ENCODE measurements at regions not wholly inside any gene's neighbourhood (a gene's known extent, or its start where the extent isn't known, plus 50 kb on each side); places are given as distances from the start of the nearest gene placed in this dataset.
A peak's percentile ranks its signal among the peaks of the same experiment; 100 is the strongest.
"Not testable (repeated sequence)": the region's sequence is repeated elsewhere in the genome, so short reads cannot be mapped to it uniquely, and the experiment has no call there.

DNA sequence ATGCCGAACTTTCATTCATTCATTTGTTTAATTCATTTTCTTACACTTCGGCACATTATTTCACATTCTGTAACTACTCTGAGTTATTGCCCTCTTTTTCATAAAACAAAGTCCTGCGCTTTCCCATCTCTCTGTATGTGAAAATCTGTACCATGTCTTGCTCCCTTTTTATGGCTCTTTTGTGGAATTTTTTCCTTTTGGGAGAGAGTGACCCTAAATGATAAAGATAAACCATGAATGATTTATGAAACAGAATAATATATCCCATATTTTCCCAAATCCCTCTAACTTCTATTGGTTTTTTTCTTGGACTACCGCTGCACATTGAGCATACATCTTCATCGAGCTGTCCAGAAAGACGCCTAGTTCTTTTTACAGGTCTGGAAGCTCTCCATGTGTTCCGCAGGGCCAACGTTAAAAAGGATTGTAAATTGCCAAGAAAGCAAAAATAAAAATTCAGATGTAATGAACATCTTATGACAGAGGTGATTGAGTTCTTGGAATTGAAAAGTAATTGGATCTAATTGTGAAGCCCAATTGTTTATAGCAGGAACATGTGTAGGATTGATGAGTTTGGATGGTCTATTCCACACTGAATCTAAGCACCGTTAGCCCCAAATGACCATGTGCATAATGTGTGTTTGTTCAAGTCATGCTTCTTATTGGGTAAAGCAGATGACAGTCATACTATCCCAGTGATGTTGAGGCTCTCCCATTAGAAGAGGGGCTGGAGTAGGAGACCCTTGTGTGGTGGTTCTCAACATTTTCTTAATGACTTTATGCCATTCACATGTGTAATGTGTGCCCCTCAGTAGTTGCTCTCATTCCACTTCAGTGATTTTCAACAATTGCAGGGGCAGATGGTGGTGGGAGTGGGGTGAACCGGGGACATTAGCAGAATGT lies 378.9 kb downstream of the DLEU7 start:
- DNase-seq = no peak

GRCh38 chr13:50466456-50466855 lies 377.0 kb downstream of the DLEU7 start:
- DNase-seq = peak; percentile 69

DNA sequence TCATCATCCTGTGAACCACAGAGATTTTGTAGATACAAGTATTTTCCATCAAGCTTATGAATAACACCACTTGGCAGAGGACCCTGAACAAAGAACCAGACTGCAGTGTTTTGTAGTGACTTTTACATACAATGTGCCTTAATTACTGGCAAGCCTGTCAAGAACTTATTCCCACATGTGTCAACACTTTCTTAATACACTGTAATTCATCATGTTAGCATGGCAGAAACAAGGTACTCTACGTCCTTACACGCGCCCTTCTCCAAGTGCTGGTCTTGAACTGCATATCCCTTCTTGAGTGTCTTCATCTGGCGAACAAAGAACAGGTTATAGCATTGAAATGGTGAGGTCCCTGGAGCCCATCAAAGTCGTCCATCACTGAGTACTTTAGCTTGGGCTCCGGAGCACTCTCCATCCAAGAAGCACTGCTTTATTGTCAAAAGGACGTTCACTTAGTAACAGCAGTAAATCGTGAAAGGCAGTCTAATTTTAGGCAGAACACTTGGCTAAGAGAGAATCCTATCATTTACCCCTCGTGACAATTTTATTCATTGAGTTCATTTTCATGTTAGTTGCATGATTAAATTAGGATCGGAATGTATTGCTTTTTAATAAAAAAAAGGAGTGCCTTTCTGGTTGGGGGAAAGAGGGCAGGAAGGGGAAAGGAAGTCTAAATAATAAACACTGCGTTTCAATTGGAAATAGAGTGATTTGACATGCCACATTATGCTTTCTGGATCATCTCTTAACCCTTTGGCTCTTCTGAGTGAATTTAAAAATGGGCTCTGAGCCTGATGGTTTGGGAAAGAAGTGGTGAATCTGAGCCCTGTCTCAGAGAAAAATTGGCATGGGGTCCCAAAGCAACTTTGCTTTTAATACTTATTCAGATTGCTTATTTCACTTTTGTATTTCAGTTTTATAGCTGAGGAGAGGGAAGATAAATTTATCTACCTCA lies 376.1 kb downstream of the DLEU7 start:
- peak; percentile 72 for DNase-seq

DNA sequence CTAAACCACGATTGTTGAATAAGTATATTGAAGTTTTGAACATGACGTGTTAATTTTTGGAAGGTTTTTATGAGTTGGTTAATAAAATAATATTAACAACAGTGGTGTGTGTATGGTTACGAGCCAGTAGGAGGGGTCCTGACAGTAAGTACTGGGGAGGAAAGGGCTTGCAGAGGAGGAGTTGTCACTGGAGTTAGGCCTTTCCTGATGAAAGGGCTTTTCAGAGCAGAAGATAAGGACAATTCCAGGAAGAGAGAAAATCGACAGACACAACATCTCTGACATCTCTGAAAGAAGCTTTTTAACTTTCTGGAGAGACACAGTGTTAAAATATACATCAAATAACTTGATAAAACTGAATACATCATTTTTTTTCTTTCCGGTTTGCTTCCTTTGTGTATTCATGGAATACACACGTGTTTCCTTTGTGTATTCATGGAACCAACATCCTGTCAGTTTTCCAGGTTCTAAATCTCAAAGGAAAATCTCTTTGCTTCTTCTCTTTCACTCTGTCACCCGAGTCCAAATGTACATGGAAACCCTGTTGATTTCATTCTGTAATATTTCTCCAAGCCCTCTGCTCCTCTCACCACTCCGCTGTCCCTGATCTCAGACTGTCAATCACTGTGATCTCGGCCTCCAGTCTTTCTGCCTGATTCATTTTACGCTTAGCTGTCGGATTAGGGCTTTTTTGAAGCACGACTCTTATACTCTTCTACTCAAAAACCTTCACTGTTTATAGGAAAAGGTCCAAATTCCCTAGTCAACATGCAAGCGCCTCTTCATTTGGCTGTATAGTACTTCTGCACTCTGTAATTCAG lies 374.4 kb downstream of the DLEU7 start:
- no peak for DNase-seq

- not testable (repeated sequence) for DNase-seq
These were observed 370.4 kb downstream of the DLEU7 start for GRCh38 chr13:50473050-50473449.

DNA sequence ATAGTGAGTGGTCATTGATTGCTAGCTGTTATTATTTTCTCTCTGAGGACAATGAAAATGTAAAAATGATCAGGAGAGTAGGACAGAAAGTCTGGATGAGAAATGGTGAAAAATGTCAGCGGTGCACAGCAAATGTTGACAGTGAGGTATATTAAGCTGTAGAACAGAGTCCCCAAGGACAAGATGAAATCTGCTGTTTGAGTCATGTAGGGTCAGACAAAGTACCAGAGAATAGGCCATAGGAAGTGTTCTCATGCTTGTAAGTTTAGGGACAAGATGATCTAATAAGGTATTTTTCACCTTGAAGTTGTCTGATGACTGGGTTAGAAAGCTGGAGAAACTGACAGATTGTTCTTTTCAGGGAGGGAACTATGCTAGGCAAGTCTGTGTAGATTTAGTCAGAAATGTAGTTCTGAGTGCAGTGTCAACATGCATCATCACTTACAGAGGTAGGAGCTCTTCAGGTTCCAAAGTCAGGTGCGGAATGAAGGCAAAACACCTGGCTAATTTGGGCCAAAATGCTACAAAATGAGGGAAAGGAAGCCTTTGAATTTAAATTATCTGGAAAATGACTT lies 369.3 kb downstream of the DLEU7 start:
- DNase-seq = no peak

DNA sequence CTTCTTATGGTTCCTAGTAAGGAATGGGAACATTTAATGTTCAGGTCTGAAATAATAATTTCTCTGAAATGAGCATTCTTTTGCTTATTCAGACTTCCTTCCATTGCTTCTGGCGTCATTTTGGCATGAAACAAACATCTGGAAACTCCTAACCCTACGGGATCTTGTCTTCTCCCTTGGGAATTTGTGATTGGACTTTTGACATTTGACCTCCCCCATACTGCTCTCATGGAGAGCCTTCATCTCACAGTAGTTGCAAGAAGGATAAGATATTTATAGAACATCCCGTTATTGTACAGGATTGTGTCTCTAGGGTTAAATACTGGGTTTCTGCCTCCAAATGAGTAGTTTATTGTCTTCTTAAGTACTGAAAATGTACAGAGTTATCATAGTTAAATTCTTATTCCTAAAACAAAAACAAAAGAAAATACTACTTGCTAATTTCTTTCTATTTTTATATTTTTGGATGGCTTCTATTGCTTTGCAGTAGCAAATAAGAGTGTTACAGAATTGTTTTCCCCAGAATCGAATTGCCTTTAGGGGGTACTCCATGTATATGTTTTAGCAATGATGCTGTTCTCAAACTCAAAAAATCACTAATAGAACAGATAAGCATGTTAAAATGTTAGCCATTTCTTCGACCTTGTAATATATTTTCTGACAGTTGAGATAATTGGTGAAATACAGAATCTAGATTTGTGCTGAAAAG lies 366.8 kb downstream of the DLEU7 start:
- no peak for DNase-seq

DNA sequence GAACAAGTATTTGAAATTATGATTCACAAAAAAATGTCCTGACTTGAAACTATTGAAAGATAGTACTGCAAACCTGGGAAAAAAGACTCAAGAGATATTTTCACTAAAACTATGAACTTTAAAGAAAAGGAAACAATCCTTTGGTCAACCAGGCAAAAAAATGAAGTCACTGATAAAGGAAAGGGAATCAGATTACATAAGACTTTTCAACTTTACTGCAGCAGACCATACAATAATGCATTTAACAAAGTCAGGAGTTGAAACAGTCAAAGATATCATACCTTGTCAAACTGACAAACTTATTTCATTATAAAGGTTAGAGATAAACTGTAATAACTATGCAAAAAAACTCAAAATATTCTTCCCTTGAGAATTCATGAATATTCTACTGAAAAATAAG lies 361.6 kb downstream of the DLEU7 start:
- no peak for DNase-seq

DNA sequence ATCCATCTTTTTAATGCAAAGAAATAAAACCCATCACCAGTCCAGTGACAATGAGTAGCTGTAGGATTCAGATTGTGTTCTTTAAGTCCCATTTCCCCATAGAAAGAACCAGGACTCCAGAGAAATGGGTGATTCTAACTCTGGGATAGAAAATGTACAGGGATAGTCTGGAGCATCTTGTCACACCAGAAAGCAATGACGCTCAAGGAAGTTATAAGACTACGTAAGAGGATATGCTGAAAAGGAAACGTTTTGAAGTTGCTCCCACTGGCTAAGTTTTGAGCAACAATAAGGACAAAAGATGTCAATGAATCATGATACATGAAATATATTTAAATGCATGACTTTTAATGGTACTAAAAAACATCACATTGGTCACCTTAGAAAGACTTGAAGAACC lies 360.1 kb downstream of the DLEU7 start:
- no peak for DNase-seq

- DNase-seq = no peak
These were observed 358.9 kb downstream of the DLEU7 start for GRCh38 chr13:50484472-50485113.

- no peak for DNase-seq
These were observed 357.2 kb downstream of the DLEU7 start for GRCh38 chr13:50485979-50486935.

DNA sequence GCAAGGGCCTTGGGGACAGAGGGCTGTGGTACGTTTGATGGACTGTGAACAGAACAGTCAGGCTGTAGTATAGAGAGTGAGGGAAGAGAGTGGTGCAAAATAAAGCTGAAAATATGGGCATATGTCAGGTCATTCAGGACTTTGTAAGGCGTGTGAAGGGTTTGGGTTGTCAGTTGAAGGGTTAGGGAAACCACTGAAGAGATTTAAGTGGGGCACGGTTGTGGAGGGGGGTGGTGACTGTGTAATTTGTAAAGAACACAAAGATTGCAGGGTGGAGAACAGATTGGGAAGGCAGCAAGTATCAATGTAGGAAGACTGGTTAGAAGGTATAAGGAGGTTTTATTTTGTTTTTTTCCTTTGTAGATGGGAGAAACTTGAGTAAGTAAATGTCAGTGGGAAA lies 349.8 kb downstream of the DLEU7 start:
- no peak for DNase-seq

DNA sequence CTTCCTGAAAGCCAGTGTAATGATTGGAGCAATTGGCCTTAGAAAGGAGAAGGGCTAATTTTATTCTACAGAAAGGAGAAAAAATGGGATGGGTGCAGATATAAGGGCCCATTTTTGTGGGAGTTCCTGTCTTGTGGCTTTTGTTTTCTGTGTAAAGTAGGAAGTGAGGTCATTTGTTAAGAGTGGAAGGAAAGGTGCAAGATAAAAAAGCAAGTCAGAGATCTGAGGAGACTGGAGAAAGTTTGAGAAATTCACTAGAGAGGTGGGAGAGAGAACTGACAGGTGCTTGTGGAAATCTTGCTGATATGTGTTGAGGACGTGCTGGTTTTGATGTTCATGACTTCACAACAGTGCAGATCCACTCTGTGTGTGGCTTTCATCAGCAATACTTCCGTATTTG lies 349.4 kb downstream of the DLEU7 start:
- no peak for DNase-seq

- DNase-seq = not testable (repeated sequence)
These were observed 340.3 kb downstream of the DLEU7 start for GRCh38 chr13:50503212-50503611.

- DNase-seq = no peak
These were observed 334.3 kb downstream of the DLEU7 start for GRCh38 chr13:50509167-50509566.

DNA sequence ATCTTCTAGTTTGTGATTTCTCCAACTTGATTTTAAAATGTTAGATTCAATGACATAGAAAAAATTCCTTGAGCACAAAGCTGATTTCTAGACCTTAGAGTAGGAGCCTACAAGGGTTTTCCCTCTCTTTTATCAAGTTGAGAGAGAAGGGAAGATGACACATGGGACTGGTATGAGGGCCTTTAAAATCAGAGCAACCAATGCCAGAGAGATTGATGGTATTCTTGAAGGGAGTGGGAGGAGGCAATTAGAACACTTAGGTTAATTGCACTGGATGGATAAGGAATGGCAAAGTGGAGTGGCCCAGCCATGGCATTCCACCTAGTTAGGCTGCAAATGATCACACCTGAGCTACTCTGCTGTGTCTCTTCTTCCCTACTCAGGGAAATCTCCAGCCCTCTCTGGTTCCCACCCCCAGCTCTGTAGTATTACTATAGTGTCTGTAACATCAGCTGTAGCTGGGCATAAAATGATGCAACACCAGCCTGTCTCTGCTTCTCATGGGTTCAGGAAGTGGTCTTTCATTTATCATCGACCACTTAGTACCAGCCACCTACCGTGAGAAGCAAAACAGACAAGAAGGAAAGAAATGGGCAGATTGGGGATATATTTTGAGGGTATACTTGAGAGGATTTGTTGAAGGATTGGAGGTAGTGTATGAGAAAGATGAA lies 333.6 kb downstream of the DLEU7 start:
- no peak for DNase-seq

DNA sequence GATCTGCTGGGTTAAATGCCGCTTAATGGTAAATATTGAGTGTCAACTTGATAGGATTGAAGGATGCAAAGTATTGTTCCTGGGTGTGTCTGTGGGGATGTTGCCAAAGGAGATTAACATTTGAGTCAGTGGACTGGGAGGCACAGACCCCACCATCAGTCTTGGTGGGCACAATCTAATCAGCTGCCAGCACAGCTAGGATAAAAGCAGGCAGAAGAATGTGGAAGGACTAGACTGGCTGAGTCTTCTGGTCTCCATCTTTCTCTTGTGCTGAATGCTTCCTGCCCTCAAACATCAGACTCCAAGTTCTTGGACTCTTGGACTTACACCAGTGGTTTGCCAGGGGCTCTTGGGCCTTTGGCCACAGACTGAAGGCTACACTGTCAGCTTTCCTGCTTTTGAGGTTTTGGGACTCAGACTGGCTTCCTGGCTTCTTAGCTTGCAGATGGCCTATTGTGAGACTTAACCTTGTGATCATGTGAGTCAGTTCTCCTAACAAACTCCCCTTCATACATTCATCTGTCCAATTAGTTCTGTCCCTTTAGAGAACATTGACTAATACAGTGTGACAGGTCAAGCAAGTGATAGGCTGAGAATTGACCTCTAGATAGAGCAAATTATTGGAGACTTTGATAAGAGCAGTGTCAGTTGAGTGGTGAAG lies 332.5 kb downstream of the DLEU7 start:
- not testable (repeated sequence) for DNase-seq

DNA sequence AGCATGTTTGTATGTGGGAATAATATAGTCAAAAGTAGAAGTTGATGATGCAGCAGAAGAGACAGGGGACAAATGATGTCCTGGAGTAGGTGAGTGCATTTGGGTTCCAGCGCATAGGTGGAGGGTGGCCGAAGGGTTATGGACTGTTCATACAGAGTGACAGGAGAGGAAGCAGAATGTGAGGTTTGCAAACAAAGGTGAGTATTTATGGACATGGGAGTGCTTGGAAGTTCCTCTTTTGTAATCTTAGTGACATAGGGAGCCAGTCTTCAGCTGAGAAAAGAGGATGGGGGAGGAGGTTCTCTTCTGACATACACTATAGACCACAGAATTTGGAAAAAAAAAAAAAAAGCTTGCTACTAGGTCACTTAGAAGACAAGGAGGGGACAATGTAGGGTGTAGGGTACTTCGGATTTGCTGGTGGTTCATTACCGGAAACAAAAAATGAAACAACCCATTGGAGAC lies 331.6 kb downstream of the DLEU7 start:
- no peak for DNase-seq
